HepG2 (cell line): ENCODE measurements at regions not wholly inside any gene's neighbourhood (a gene's known extent, or its start where the extent isn't known, plus 50 kb on each side); places are given as distances from the start of the nearest gene placed in this dataset.

ENCODE experiments used
- ATAC-seq: fragments of 200-7000 bp; cut with Tn5 transposase; 3 replicates; pipeline ENCODE4 v1.9.1; 2020; ENCODE audit warnings: mild to moderate bottlenecking, moderate library complexity
- BruUV-seq: library from RNA; stranded (reverse); fragments of 400-500 nt; replicated peaks from 2 replicates; lab custom pipeline; 2021; lab: Mats Ljungman, UMichigan
- CTCF ChIA-PET: fragments of 300-600 bp; formaldehyde crosslinking; extraction: SDS; loops from one replicate; lab custom pipeline; 2021; ENCODE audit warnings: low total read pairs, inconsistent platforms, low intra/inter-chr PET ratio; lab: Yijun Ruan, JAX
- POLR2A ChIA-PET: fragments of 350-600 bp; sonication (Branson Sonifier 250); formaldehyde crosslinking; loops from one replicate; lab custom pipeline; 2020; ENCODE audit warnings: antibody characterized with exemption, inconsistent platforms; lab: Yijun Ruan, JAX
- DNase-seq: peaks from one replicate; pipeline ENCODE4 v3.0.0-alpha.2; 2015; ENCODE audit warnings: low spot score
- FAIRE-seq: peaks from 3 replicates; lab custom pipeline; 2011; peaks lifted over from hg19 to GRCh38; lab: Jason Lieb, UNC
- H2AFZ ChIP-seq: one replicate; pipeline ENCODE4 v1.6.1; 2011; ENCODE audit warnings: low read length, inconsistent platforms
- H3K27ac ChIP-seq: fragments of 300-600 bp; 3 replicates; pipeline ENCODE4 v1.8.0; 2011; ENCODE audit warnings: mixed run types, mild to moderate bottlenecking, mixed read lengths, low read length, inconsistent platforms; ENCODE audit not compliant: insufficient read depth; ENCODE audit errors: extremely low read length
- H3K27me3 ChIP-seq, 2 experiments: fragments of 200-600 bp in 1 of 2; 2 replicates in 1 of 2; 3 replicates in 1 of 2; pipeline versions ENCODE4 v1.6.0 to v1.8.0; 2011; ENCODE audit warnings: low read length in 2 of 2, mild to moderate bottlenecking in 2 of 2, moderate library complexity in 2 of 2, inconsistent platforms in 1 of 2; ENCODE audit not compliant: insufficient read depth in 2 of 2, control insufficient read depth in 1 of 2
- H3K36me3 ChIP-seq, 2 experiments: fragments of 200-600 bp in 1 of 2; replicated peaks in 1 of 2; 2 replicates in 1 of 2; 3 replicates in 1 of 2; pipeline versions ENCODE4 v1.5.1 to v1.8.0; 2011; ENCODE audit warnings: low read length in 2 of 2, inconsistent platforms in 1 of 2; ENCODE audit not compliant: insufficient read depth in 2 of 2, control insufficient read depth in 1 of 2
- H3K4me1 ChIP-seq: 2 replicates; pipeline ENCODE4 v1.5.1; 2012; ENCODE audit warnings: low read length, inconsistent platforms; ENCODE audit not compliant: insufficient read depth
- H3K4me2 ChIP-seq: 2 replicates; pipeline ENCODE4 v1.6.0; 2011; ENCODE audit warnings: low read depth, low read length, inconsistent platforms
- H3K4me3 ChIP-seq, 3 experiments: fragments of 200-600 bp in 1 of 3; sonication (generic), shearing (Covaris generic) in 1 of 3; replicated peaks in 1 of 3; 2 replicates each; pipeline ENCODE4 v1.5.1; 2011 to 2016; ENCODE audit warnings: low read length in 3 of 3, inconsistent platforms in 2 of 3, low read depth in 2 of 3, mild to moderate bottlenecking in 2 of 3, control low read depth in 1 of 3, mixed read lengths in 1 of 3; ENCODE audit not compliant: insufficient read depth in 1 of 3
- H3K79me2 ChIP-seq: one replicate; pipeline ENCODE4 v1.6.1; 2011; ENCODE audit warnings: low read length, inconsistent platforms; ENCODE audit not compliant: insufficient read depth
- H3K9ac ChIP-seq: 2 replicates; pipeline ENCODE4 v1.6.0; 2011; ENCODE audit warnings: mild to moderate bottlenecking, low read depth, low read length, inconsistent platforms; ENCODE audit not compliant: insufficient read depth
- H3K9me3 ChIP-seq: 2 replicates; pipeline ENCODE4 v1.5.1; 2012; ENCODE audit warnings: mild to moderate bottlenecking, low read length
- H4K20me1 ChIP-seq: 2 replicates; pipeline ENCODE4 v1.6.0; 2011; ENCODE audit warnings: inconsistent platforms, mild to moderate bottlenecking, low read length, moderate library complexity; ENCODE audit not compliant: insufficient read depth
- MAFF ChIP-seq: IDR thresholded peaks from 2 replicates; pipeline ENCODE4 v1.6.1; 2011; ENCODE audit warnings: low read depth, low read length, improper control_type of control experiment
- MAFK ChIP-seq, 2 experiments: IDR thresholded peaks in 1 of 2; conservative IDR thresholded peaks in 1 of 2; 2 replicates each; pipeline ENCODE4 v1.6.1; 2011; ENCODE audit warnings: improper control_type of control experiment in 2 of 2, low read length in 2 of 2
- MEIS1 ChIP-seq: sonication (generic); formaldehyde crosslinking; IDR thresholded peaks from 2 replicates; pipeline ENCODE4 v1.9.0; 2021; ENCODE audit warnings: mild to moderate bottlenecking, missing genetic modification reagents, moderate library complexity, borderline replicate concordance
- ZNF230 ChIP-seq: sonication (generic); formaldehyde crosslinking; IDR thresholded peaks from 2 replicates; pipeline ENCODE4 v1.4.0; 2020; ENCODE audit warnings: mild to moderate bottlenecking, missing genetic modification reagents
- WGBS: methylation state at CpG from one replicate; pipeline ENCODE4 v1.1.6; 2017; ENCODE audit warnings: low lambda C conversion rate; 5-methylcytosine and 5-hydroxymethylcytosine counted together
- in situ Hi-C: cut with HindIII; loops from 2 replicates; pipeline ENCODE4 v1.10.0; 2017; ENCODE audit warnings: low pct_unique_long_range_greater_than_20kb; ENCODE audit not compliant: extremely low pct_ligation_motif_present
- intact Hi-C: fragments of 100-400 bp; cut with micrococcal nuclease; formaldehyde crosslinking; loops from one replicate; pipeline ENCODE4 v1.10.0; 2022; ENCODE audit not compliant: unreplicated experiment
- TF ChIP-seq, protein P1 (sequence below): sonication (generic); formaldehyde crosslinking; IDR thresholded peaks from 2 replicates; pipeline ENCODE4 v1.8.1; 2023; ENCODE audit warnings: missing genetic modification reagents, mild to moderate bottlenecking, borderline replicate concordance
- TF ChIP-seq, protein P2 (sequence below), 2 experiments: sonication (generic) in 1 of 2; formaldehyde crosslinking in 1 of 2; IDR thresholded peaks; 2 replicates each; pipeline versions ENCODE4 v1.4.0 to v1.6.1; 2018 to 2020; ENCODE audit warnings: missing genetic modification reagents in 2 of 2, borderline replicate concordance in 1 of 2, low read depth in 1 of 2, mild to moderate bottlenecking in 1 of 2, missing biosample characterization in 1 of 2

DNA sequence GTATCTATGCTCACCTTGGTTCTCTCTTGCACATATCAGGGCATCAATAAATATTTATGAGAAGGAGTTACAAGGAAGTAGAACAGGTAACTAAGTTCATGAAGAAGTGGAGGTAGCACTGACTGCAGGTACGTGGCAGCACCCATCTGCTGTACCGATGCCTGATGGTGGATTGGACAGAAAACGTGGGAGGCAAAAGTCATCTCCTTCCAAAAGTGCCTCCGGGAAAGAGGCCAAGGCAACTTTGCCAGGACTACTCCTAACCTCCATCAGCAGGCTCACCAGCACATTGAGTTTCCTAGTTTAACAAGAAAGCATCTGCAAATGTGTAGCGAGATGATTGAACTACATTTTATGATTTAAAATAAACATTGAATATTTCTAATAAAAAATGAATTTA, 248.8 kb downstream of the ANKRD7 start:
- Histone ChIP-seq H3K27ac (no peak overlapping the region), H3K79me2 (no peaks in the 10 kb centered on the region), H3K27me3 (no peaks in the 10 kb centered on the region), H3K4me3 (no peak overlapping the region), H4K20me1 (no peaks in the 10 kb centered on the region), H3K36me3 (no peaks in the 10 kb centered on the region), H3K4me2 (no peak overlapping the region), H3K4me1 (no peaks in the 10 kb centered on the region), H2AFZ (no peak overlapping the region), H3K9me3 (no peaks in the 10 kb centered on the region), H3K9ac (no peak overlapping the region)
- DNase-seq (no peak), ATAC-seq (no peak), FAIRE-seq (no peak)
- CTCF ChIA-PET = no interaction called here
- intact Hi-C loops = no loop called here
- TF ChIP-seq ZNF230 (CRISPR knock-in tag) = no peak
- POLR2A ChIA-PET = no interaction called here
- no TSS peak for BruUV-seq
- in situ Hi-C loops = no loop called here
- WGBS = under 1% methylated on average over 5 of the region's 5 CpGs

DNA sequence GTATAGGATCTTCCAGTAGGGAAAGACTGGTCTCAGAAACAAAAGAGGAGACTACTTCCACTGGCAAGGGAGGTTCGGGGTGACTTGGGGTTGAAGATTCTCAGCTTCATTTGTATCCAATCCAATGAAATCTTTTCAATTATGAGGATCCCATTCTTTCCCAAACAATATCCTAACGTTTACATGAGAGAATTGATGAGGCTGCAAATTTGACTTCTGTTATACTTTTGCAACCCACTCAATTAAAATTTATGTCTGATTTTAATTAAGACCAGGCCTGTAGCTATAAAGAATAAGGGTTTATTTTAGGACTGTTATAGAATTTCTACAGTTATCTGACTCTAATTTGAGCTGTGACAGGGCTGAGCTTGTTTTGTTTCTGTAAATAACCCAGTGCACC, 251.5 kb downstream of the ANKRD7 start:
- H3K27ac ChIP-seq = no peak overlapping the region
- no peak for FAIRE-seq
- no TSS peak for BruUV-seq

More for the DNA sequence above, 251.5 kb downstream of the ANKRD7 start:
- in situ Hi-C loops = no loop called here
- intact Hi-C loops = no loop called here
- ATAC-seq (no peak), DNase-seq (no peak)
- H3K4me3 ChIP-seq = no peak overlapping the region
- no peak overlapping the region for H3K4me2 ChIP-seq
- CTCF ChIA-PET = no interaction called here
- H3K9me3 ChIP-seq = peaks cover 8% of the 10 kb centered on the region
- TF ChIP-seq MAFF (peak; percentile 72), MEIS1 (no peak), MAFK (conservative IDR thresholded peaks at IDR 0.05 in 1 of 2, IDR thresholded peaks at IDR 0.05 in 1 of 2; ENCODE audit: low read length in 2 of 2) (peak; percentile 61 to 81)
- TF ChIP-seq, protein P1, sequence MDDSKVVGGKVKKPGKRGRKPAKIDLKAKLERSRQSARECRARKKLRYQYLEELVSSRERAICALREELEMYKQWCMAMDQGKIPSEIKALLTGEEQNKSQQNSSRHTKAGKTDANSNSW (CRISPR knock-in tag) = no peak
- TF ChIP-seq, protein P2, sequence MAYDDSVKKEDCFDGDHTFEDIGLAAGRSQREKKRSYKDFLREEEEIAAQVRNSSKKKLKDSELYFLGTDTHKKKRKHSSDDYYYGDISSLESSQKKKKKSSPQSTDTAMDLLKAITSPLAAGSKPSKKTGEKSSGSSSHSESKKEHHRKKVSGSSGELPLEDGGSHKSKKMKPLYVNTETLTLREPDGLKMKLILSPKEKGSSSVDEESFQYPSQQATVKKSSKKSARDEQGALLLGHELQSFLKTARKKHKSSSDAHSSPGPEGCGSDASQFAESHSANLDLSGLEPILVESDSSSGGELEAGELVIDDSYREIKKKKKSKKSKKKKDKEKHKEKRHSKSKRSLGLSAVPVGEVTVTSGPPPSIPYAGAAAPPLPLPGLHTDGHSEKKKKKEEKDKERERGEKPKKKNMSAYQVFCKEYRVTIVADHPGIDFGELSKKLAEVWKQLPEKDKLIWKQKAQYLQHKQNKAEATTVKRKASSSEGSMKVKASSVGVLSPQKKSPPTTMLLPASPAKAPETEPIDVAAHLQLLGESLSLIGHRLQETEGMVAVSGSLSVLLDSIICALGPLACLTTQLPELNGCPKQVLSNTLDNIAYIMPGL (CRISPR knock-in tag; IDR thresholded peaks at IDR 0.05; ENCODE audit: borderline replicate concordance in 1 of 2, low read depth in 1 of 2) = no peak
- TF ChIP-seq, all 625 proteins: peak for 2
- Histone ChIP-seq H4K20me1 (no peaks in the 10 kb centered on the region), H3K79me2 (no peaks in the 10 kb centered on the region), H3K9ac (no peak overlapping the region), H2AFZ (no peak overlapping the region), H3K27me3 (no peaks in the 10 kb centered on the region), H3K4me1 (no peaks in the 10 kb centered on the region), H3K36me3 (no peaks in the 10 kb centered on the region)
- POLR2A ChIA-PET = no interaction called here
- 0% methylated on average over 2 of the region's 2 CpGs for WGBS
